ENCODE measurements at regions not wholly inside any gene's neighbourhood (a gene's known extent, or its start where the extent isn't known, plus 50 kb on each side); places are given as distances from the start of the nearest gene placed in this dataset.

- Mint-ChIP-seq H3K36me3 (no peaks in the 10 kb centered on the region), H3K27ac (no peak overlapping the region), H3K9me3 (no peaks in the 10 kb centered on the region), H3K27me3 (ENCODE audit: low read depth) (peaks cover 21% of the 10 kb centered on the region), H3K4me3 (no peak overlapping the region), H3K4me1 (peaks cover 3% of the 10 kb centered on the region)
- no peak for TF ChIP-seq CTCF (IDR thresholded peaks at IDR 0.05; ENCODE audit: unreplicated experiment)
- DNase-seq (ENCODE audit: low spot score in 2 of 2, unreplicated experiment in 2 of 2), result no peak
These were observed 138.0 kb upstream of the TOP1 start for GRCh38 chr20:40890635-40891034.

- Mint-ChIP-seq H3K27ac (no peak overlapping the region), H3K27me3 (ENCODE audit: low read depth) (peaks cover 16% of the 10 kb centered on the region), H3K4me1 (peaks cover 9% of the 10 kb centered on the region), H3K9me3 (no peaks in the 10 kb centered on the region), H3K36me3 (no peaks in the 10 kb centered on the region), H3K4me3 (no peak overlapping the region)
- DNase-seq (ENCODE audit: low spot score in 2 of 2, unreplicated experiment in 2 of 2), result no peak
- TF ChIP-seq CTCF (IDR thresholded peaks at IDR 0.05; ENCODE audit: unreplicated experiment), result no peak
These were observed 137.3 kb upstream of the TOP1 start for GRCh38 chr20:40891351-40891750.

GRCh38 chr20:40892642-40893041, 136.0 kb upstream of the TOP1 start:
- Mint-ChIP-seq H3K9me3 (no peaks in the 10 kb centered on the region), H3K36me3 (no peaks in the 10 kb centered on the region), H3K27me3 (ENCODE audit: low read depth) (peaks cover 15% of the 10 kb centered on the region), H3K4me1 (peaks cover 19% of the 10 kb centered on the region), H3K4me3 (no peak overlapping the region), H3K27ac (no peak overlapping the region)
- TF ChIP-seq CTCF (IDR thresholded peaks at IDR 0.05; ENCODE audit: unreplicated experiment), result no peak
- no peak for DNase-seq (ENCODE audit: low spot score in 2 of 2, unreplicated experiment in 2 of 2)

- no peaks in the 10 kb centered on the region for H3K36me3 Mint-ChIP-seq
- H3K27me3 Mint-ChIP-seq (ENCODE audit: low read depth), result peaks cover 15% of the 10 kb centered on the region
- no peak overlapping the region for H3K4me3 Mint-ChIP-seq
- peaks cover 24% of the 10 kb centered on the region for H3K4me1 Mint-ChIP-seq
- DNase-seq (ENCODE audit: low spot score in 2 of 2, unreplicated experiment in 2 of 2), result no peak
- no peaks in the 10 kb centered on the region for H3K9me3 Mint-ChIP-seq
- no peak overlapping the region for H3K27ac Mint-ChIP-seq
- no peak for TF ChIP-seq CTCF (IDR thresholded peaks at IDR 0.05; ENCODE audit: unreplicated experiment)
These were observed 134.9 kb upstream of the TOP1 start for GRCh38 chr20:40893610-40894236.

- no peak for DNase-seq (ENCODE audit: low spot score in 2 of 2, unreplicated experiment in 2 of 2)
- Mint-ChIP-seq H3K36me3 (no peaks in the 10 kb centered on the region), H3K4me1 (peaks cover 25% of the 10 kb centered on the region), H3K27me3 (ENCODE audit: low read depth) (peaks cover 14% of the 10 kb centered on the region), H3K9me3 (no peaks in the 10 kb centered on the region), H3K4me3 (no peak overlapping the region), H3K27ac (no peak overlapping the region)
- no peak for TF ChIP-seq CTCF (IDR thresholded peaks at IDR 0.05; ENCODE audit: unreplicated experiment)
These were observed 134.4 kb upstream of the TOP1 start for GRCh38 chr20:40894237-40894630.

- Mint-ChIP-seq H3K4me1 (peaks cover 35% of the 10 kb centered on the region), H3K4me3 (no peak overlapping the region), H3K27ac (no peak overlapping the region), H3K9me3 (no peaks in the 10 kb centered on the region), H3K36me3 (no peaks in the 10 kb centered on the region), H3K27me3 (ENCODE audit: low read depth) (peaks cover 8% of the 10 kb centered on the region)
- DNase-seq (ENCODE audit: low spot score in 2 of 2, unreplicated experiment in 2 of 2), result no peak
- TF ChIP-seq CTCF (IDR thresholded peaks at IDR 0.05; ENCODE audit: unreplicated experiment), result no peak
These were observed 133.4 kb upstream of the TOP1 start for GRCh38 chr20:40895182-40895581.
